GM12878 (cell line): ENCODE measurements at regions not wholly inside any gene's neighbourhood (a gene's known extent, or its start where the extent isn't known, plus 50 kb on each side); places are given as distances from the start of the nearest gene placed in this dataset.

Experiments
- ATAC-seq: fragments of 200-7000 bp; cut with Tn5 transposase; 3 replicates; pipeline ENCODE4 v1.9.1; 2020; ENCODE audit warnings: mild to moderate bottlenecking, moderate library complexity
- BruUV-seq: library from RNA; stranded (reverse); fragments of 400-500 nt; replicated peaks from 2 replicates; lab custom pipeline; 2021; lab: Mats Ljungman, UMichigan
- CTCF ChIA-PET: fragments of 300-600 bp; sonication (Branson Sonifier 250); formaldehyde crosslinking; extraction: SDS; loops from one replicate; lab custom pipeline; 2021; ENCODE audit warnings: inconsistent platforms; lab: Yijun Ruan, JAX
- POLR2A ChIA-PET: fragments of 350-600 bp; formaldehyde crosslinking; extraction: SDS; loops from one replicate; lab custom pipeline; 2021; ENCODE audit warnings: inconsistent platforms; lab: Charles Lee
- RAD21 ChIA-PET: fragments of 300-600 bp; sonication (Branson Sonifier 250); formaldehyde crosslinking; loops from one replicate; lab custom pipeline; 2023; ENCODE audit warnings: antibody characterized with exemption; ENCODE audit not compliant: unreplicated experiment; lab: Charles Lee
- SMC1A ChIA-PET: fragments of 300-600 bp; sonication (Branson Sonifier 250); formaldehyde crosslinking; loops from one replicate; lab custom pipeline; 2023; ENCODE audit not compliant: unreplicated experiment, uncharacterized antibody; lab: Charles Lee
- DNase-seq: peaks from one replicate; pipeline ENCODE4 v3.0.0-alpha.2; 2011; ENCODE audit warnings: low read depth, low spot score
- FAIRE-seq: peaks from 3 replicates; lab custom pipeline; 2011; peaks lifted over from hg19 to GRCh38; lab: Jason Lieb, UNC
- H2AFZ ChIP-seq: 2 replicates; pipeline ENCODE4 v1.6.0; 2011; ENCODE audit warnings: low read depth, low read length, control low read depth; ENCODE audit not compliant: control insufficient read depth
- H3K27ac ChIP-seq: 2 replicates; pipeline ENCODE4 v1.5.1; 2011; ENCODE audit warnings: control low read depth; ENCODE audit not compliant: control insufficient read depth, insufficient read depth
- H3K27me3 ChIP-seq, 2 experiments: replicated peaks in 1 of 2; 2 replicates each; pipeline versions ENCODE4 v1.6.0 to v1.6.1; 2011; ENCODE audit warnings: low read length in 1 of 2; ENCODE audit not compliant: control insufficient read depth in 2 of 2, insufficient read depth in 2 of 2
- H3K36me3 ChIP-seq, 2 experiments: 2 replicates each; pipeline ENCODE4 v1.5.1; 2011; ENCODE audit warnings: low read length in 1 of 2; ENCODE audit not compliant: control insufficient read depth in 2 of 2, insufficient read depth in 2 of 2
- H3K4me1 ChIP-seq: 2 replicates; pipeline ENCODE4 v1.6.1; 2011; ENCODE audit warnings: mild to moderate bottlenecking, low read length, moderate library complexity, mixed read lengths; ENCODE audit not compliant: control insufficient read depth, insufficient read depth
- H3K4me2 ChIP-seq: 2 replicates; pipeline ENCODE4 v1.6.0; 2011; ENCODE audit warnings: control low read depth; ENCODE audit not compliant: control insufficient read depth, insufficient read depth
- H3K4me3 ChIP-seq: fragments of 200-600 bp; sonication (generic); 2 replicates; pipeline ENCODE4 v1.5.1; 2016
- H3K79me2 ChIP-seq: 2 replicates; pipeline ENCODE4 v1.6.0; 2011; ENCODE audit warnings: low read length; ENCODE audit not compliant: control insufficient read depth, insufficient read depth
- H3K9ac ChIP-seq: 2 replicates; pipeline ENCODE4 v1.8.0; 2011; ENCODE audit warnings: low read length, control low read depth, mixed read lengths; ENCODE audit not compliant: control insufficient read depth, insufficient read depth
- H3K9me3 ChIP-seq: replicated peaks from 3 replicates; pipeline ENCODE4 v1.5.1; 2011; ENCODE audit warnings: mild to moderate bottlenecking, low read length; ENCODE audit not compliant: control insufficient read depth, insufficient read depth
- H4K20me1 ChIP-seq: 2 replicates; pipeline ENCODE4 v1.6.0; 2011; ENCODE audit not compliant: control insufficient read depth, insufficient read depth
- ASH2L ChIP-seq: fragments of 300-600, 200-600 bp; sonication (generic); IDR thresholded peaks from 2 replicates; pipeline ENCODE4 v1.6.1; 2017; ENCODE audit warnings: low read depth, mild to moderate bottlenecking, borderline replicate concordance
- CBFB ChIP-seq: IDR thresholded peaks from 2 replicates; pipeline ENCODE4 v1.6.1; 2016; ENCODE audit warnings: antibody characterized with exemption, low read depth
- EED ChIP-seq: sonication (generic); IDR thresholded peaks from 2 replicates; pipeline ENCODE4 v1.6.1; 2016; ENCODE audit warnings: antibody characterized with exemption, low read depth
- ESRRA ChIP-seq: IDR thresholded peaks from 2 replicates; pipeline ENCODE4 v1.6.1; 2012; ENCODE audit warnings: mild to moderate bottlenecking, low read length, improper control_type of control experiment
- FOS ChIP-seq: IDR thresholded peaks from 3 replicates; pipeline ENCODE4 v1.6.1; 2011; ENCODE audit warnings: borderline replicate concordance; ENCODE audit not compliant: insufficient read length; ENCODE audit errors: extremely low read depth
- GATAD2B ChIP-seq: fragments of 450-650 bp; conservative IDR thresholded peaks from 2 replicates; pipeline ENCODE4 v1.6.1; 2017; ENCODE audit warnings: low read depth, mild to moderate bottlenecking, moderate library complexity
- KAT2A ChIP-seq: conservative IDR thresholded peaks from 2 replicates; pipeline ENCODE4 v1.6.1; 2011; ENCODE audit warnings: low read depth, low read length; ENCODE audit not compliant: control insufficient read depth
- NFIC ChIP-seq: IDR thresholded peaks from 2 replicates; pipeline ENCODE4 v1.6.1; 2012; ENCODE audit warnings: low read depth, mild to moderate bottlenecking, inconsistent platforms, low read length, moderate library complexity
- NRF1 ChIP-seq: conservative IDR thresholded peaks from 2 replicates; pipeline ENCODE4 v1.6.1; 2011; ENCODE audit warnings: mild to moderate bottlenecking, low read depth, low read length, improper control_type of control experiment
- RAD21 ChIP-seq: IDR thresholded peaks from 2 replicates; pipeline ENCODE4 v1.6.1; 2011; ENCODE audit warnings: mild to moderate bottlenecking, low read depth, low read length, moderate library complexity; ENCODE audit not compliant: insufficient read depth
- SIX5 ChIP-seq: IDR thresholded peaks from 2 replicates; pipeline ENCODE4 v1.6.1; 2011; ENCODE audit warnings: mild to moderate bottlenecking, low read depth, low read length, moderate library complexity; ENCODE audit not compliant: severe bottlenecking
- SMARCA5 ChIP-seq: fragments of 450-650 bp; IDR thresholded peaks from 2 replicates; pipeline ENCODE4 v1.6.1; 2017; ENCODE audit warnings: mild to moderate bottlenecking
- ZNF217 ChIP-seq: fragments of 450-650 bp; IDR thresholded peaks from 2 replicates; pipeline ENCODE4 v1.6.1; 2017; ENCODE audit warnings: antibody characterized with exemption, mild to moderate bottlenecking
- ZSCAN29 ChIP-seq: fragments of 450-650 bp; IDR thresholded peaks from 2 replicates; pipeline ENCODE4 v1.6.1; 2017; ENCODE audit warnings: mild to moderate bottlenecking, moderate library complexity
- WGBS: methylation state at CpG from one replicate; pipeline ENCODE4 v1.1.6; 2016; ENCODE audit warnings: low lambda C conversion rate; ENCODE audit not compliant: insufficient replicate concordance, insufficient coverage; ENCODE audit errors: missing lambda C conversion rate; 5-methylcytosine and 5-hydroxymethylcytosine counted together
- in situ Hi-C: fragments of 300-500 bp; cut with MboI; formaldehyde crosslinking; loops from 9 replicates; pipeline ENCODE4 v1.14.3; 2018; ENCODE audit warnings: mixed read lengths
- intact Hi-C: fragments of 100-400 bp; cut with micrococcal nuclease; formaldehyde crosslinking; loops from one replicate; pipeline ENCODE4 v1.14.2; 2022; ENCODE audit not compliant: unreplicated experiment
- TF ChIP-seq, protein P1 (sequence below): fragments of 450-650 bp; formaldehyde crosslinking; IDR thresholded peaks from 2 replicates; pipeline ENCODE4 v1.4.0; 2022; ENCODE audit warnings: mild to moderate bottlenecking, moderate library complexity
- TF ChIP-seq, protein P2 (sequence below): fragments of 150-350 bp; IDR thresholded peaks from 2 replicates; pipeline ENCODE4 v1.6.1; 2014; ENCODE audit warnings: mild to moderate bottlenecking, low read depth, low read length
- TF ChIP-seq, protein P3 (sequence below): fragments of 450-650 bp; IDR thresholded peaks from 2 replicates; pipeline ENCODE4 v1.6.1; 2018; ENCODE audit warnings: borderline replicate concordance, mild to moderate bottlenecking; ENCODE audit not compliant: partially characterized antibody

DNA sequence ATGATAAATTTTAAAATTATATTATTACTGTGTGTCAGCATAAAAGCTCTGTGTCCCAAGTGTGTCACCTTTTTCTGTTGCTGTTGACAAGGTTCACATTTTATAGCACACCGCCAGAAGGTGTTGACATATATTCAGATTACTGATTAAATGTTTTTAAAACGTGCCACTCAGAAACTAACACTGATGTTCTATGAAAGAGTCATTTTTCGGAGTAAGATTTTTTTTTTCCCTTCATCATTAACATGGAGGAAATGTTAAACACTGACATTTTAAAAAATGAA, 197.5 kb downstream of the TM9SF2 start:
- SMC1A ChIA-PET, result interaction anchor here (1.0 kb wide), 1 partner anchor 12 kb away, joined by 3 read pairs; no protein-coding TSS in a partner anchor
- Histone ChIP-seq H3K4me1 (no peaks in the 10 kb centered on the region), H2AFZ (no peak overlapping the region), H3K79me2 (no peaks in the 10 kb centered on the region), H4K20me1 (no peaks in the 10 kb centered on the region), H3K27me3 (no peaks in the 10 kb centered on the region), H3K4me3 (no peak overlapping the region), H3K4me2 (no peak overlapping the region), H3K36me3 (no peaks in the 10 kb centered on the region), H3K9ac (no peak overlapping the region), H3K9me3 (no peaks in the 10 kb centered on the region), H3K27ac (no peak overlapping the region)
- POLR2A ChIA-PET, result no interaction called here
- BruUV-seq, result no TSS peak
- intact Hi-C loops, result no loop called here
- WGBS, result 92% methylated on average over 3 of the region's 3 CpGs
- FAIRE-seq, result no peak
- DNase-seq, result no peak
- no peak for ATAC-seq
- in situ Hi-C loops, result no loop called here
- TF ChIP-seq NFIC (no peak), NRF1 (no peak), CBFB (no peak), FOS (no peak), ZNF217 (no peak), ZSCAN29 (no peak), SIX5 (no peak), KAT2A (no peak), GATAD2B (no peak), SMARCA5 (no peak), ESRRA (no peak), RAD21 (no peak), ASH2L (no peak), EED (no peak)
- TF ChIP-seq, protein P1, sequence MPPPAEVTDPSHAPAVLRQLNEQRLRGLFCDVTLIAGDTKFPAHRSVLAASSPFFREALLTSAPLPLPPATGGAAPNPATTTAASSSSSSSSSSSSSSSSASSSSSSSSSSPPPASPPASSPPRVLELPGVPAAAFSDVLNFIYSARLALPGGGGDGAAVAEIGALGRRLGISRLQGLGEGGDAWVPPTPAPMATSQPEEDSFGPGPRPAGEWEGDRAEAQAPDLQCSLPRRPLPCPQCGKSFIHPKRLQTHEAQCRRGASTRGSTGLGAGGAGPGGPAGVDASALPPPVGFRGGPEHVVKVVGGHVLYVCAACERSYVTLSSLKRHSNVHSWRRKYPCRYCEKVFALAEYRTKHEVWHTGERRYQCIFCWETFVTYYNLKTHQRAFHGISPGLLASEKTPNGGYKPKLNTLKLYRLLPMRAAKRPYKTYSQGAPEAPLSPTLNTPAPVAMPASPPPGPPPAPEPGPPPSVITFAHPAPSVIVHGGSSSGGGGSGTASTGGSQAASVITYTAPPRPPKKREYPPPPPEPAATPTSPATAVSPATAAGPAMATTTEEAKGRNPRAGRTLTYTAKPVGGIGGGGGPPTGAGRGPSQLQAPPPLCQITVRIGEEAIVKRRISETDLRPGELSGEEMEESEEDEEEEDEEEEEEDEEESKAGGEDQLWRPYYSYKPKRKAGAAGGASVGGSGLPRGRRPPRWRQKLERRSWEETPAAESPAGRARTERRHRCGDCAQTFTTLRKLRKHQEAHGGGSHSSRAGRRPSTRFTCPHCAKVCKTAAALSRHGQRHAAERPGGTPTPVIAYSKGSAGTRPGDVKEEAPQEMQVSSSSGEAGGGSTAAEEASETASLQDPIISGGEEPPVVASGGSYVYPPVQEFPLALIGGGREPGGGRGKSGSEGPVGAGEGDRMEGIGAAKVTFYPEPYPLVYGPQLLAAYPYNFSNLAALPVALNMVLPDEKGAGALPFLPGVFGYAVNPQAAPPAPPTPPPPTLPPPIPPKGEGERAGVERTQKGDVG, result no peak
- TF ChIP-seq, protein P2, sequence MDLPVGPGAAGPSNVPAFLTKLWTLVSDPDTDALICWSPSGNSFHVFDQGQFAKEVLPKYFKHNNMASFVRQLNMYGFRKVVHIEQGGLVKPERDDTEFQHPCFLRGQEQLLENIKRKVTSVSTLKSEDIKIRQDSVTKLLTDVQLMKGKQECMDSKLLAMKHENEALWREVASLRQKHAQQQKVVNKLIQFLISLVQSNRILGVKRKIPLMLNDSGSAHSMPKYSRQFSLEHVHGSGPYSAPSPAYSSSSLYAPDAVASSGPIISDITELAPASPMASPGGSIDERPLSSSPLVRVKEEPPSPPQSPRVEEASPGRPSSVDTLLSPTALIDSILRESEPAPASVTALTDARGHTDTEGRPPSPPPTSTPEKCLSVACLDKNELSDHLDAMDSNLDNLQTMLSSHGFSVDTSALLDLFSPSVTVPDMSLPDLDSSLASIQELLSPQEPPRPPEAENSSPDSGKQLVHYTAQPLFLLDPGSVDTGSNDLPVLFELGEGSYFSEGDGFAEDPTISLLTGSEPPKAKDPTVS, result no peak
- TF ChIP-seq, protein P3, sequence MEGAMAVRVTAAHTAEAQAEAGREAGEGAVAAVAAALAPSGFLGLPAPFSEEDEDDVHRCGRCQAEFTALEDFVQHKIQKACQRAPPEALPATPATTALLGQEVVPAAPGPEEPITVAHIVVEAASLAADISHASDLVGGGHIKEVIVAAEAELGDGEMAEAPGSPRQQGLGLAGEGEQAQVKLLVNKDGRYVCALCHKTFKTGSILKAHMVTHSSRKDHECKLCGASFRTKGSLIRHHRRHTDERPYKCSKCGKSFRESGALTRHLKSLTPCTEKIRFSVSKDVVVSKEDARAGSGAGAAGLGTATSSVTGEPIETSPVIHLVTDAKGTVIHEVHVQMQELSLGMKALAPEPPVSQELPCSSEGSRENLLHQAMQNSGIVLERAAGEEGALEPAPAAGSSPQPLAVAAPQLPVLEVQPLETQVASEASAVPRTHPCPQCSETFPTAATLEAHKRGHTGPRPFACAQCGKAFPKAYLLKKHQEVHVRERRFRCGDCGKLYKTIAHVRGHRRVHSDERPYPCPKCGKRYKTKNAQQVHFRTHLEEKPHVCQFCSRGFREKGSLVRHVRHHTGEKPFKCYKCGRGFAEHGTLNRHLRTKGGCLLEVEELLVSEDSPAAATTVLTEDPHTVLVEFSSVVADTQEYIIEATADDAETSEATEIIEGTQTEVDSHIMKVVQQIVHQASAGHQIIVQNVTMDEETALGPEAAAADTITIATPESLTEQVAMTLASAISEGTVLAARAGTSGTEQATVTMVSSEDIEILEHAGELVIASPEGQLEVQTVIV, result no peak
- RAD21 ChIA-PET, result no interaction called here
- CTCF ChIA-PET, result no interaction called here
